Left ventricle myocardium inferior (tissue), 1 donor: ENCODE measurements at regions not wholly inside any gene's neighbourhood (a gene's known extent, or its start where the extent isn't known, plus 50 kb on each side); places are given as distances from the start of the nearest gene placed in this dataset.
"Not testable (repeated sequence)": the region's sequence is repeated elsewhere in the genome, so short reads cannot be mapped to it uniquely, and the experiment has no call there.

Experiments used
- DNase-seq: peaks from one replicate; pipeline ENCODE4 v3.0.0-alpha.2; 2020
- H3K27ac ChIP-seq: fragments of 200-600 bp; replicated peaks from 2 replicates; pipeline ENCODE4 v1.8.0; 2021
- H3K27me3 ChIP-seq: fragments of 200-600 bp; 2 replicates; pipeline ENCODE4 v1.8.0; 2021; ENCODE audit warnings: low read depth
- H3K36me3 ChIP-seq: fragments of 200-600 bp; 2 replicates; pipeline ENCODE4 v1.8.0; 2021
- H3K4me1 ChIP-seq: fragments of 200-600 bp; 2 replicates; pipeline ENCODE4 v1.8.0; 2021
- H3K4me3 ChIP-seq: fragments of 200-600 bp; 2 replicates; pipeline ENCODE4 v1.8.0; 2021; ENCODE audit warnings: mild to moderate bottlenecking, moderate library complexity
- H3K9me3 ChIP-seq: fragments of 200-600 bp; replicated peaks from 2 replicates; pipeline ENCODE4 v1.8.0; 2021
- CTCF ChIP-seq: fragments of 200-600 bp; IDR thresholded peaks from 2 replicates; pipeline ENCODE4 v1.8.0; 2021; ENCODE audit warnings: antibody characterized with exemption, mild to moderate bottlenecking, borderline replicate concordance
- intact Hi-C: fragments of 100-400 bp; cut with micrococcal nuclease; formaldehyde crosslinking; loops from one replicate; pipeline ENCODE4 v1.11.0; 2022
- donor health status: DM: no; HTN: yes; CAD: no; lungs with severe emphysema.

GRCh38 chr10:9166770-9167169 is 1112.3 kb downstream of the GATA3 start:
- H3K27ac ChIP-seq = no peak overlapping the region
- no peak for TF ChIP-seq CTCF
- peaks cover 10% of the 10 kb centered on the region for H3K27me3 ChIP-seq
- intact Hi-C loops = no loop called here
- peaks cover 14% of the 10 kb centered on the region for H3K9me3 ChIP-seq
- DNase-seq = no peak
- no peaks in the 10 kb centered on the region for H3K4me1 ChIP-seq
- H3K4me3 ChIP-seq = no peak overlapping the region
- H3K36me3 ChIP-seq = no peaks in the 10 kb centered on the region

GRCh38 chr10:9172276-9172675 is 1117.8 kb downstream of the GATA3 start:
- H3K9me3 ChIP-seq = peaks cover 6% of the 10 kb centered on the region
- H3K36me3 ChIP-seq = no peaks in the 10 kb centered on the region
- no peaks in the 10 kb centered on the region for H3K4me1 ChIP-seq
- H3K27ac ChIP-seq = no peak overlapping the region
- no peak overlapping the region for H3K4me3 ChIP-seq
- no peak for DNase-seq
- intact Hi-C loops = no loop called here
- no peak for TF ChIP-seq CTCF
- peaks cover 27% of the 10 kb centered on the region for H3K27me3 ChIP-seq

GRCh38 chr10:9175200-9175599 is 1120.7 kb downstream of the GATA3 start:
- intact Hi-C loops = no loop called here
- H3K4me3 ChIP-seq = no peak overlapping the region
- peaks cover 6% of the 10 kb centered on the region for H3K9me3 ChIP-seq
- DNase-seq = no peak
- peaks cover 20% of the 10 kb centered on the region for H3K27me3 ChIP-seq
- H3K27ac ChIP-seq = no peak overlapping the region
- TF ChIP-seq CTCF = no peak
- no peaks in the 10 kb centered on the region for H3K36me3 ChIP-seq
- H3K4me1 ChIP-seq = no peaks in the 10 kb centered on the region

GRCh38 chr10:9183197-9183880 is 1128.9 kb downstream of the GATA3 start:
- H3K36me3 ChIP-seq, H3K9me3 ChIP-seq, H3K4me1 ChIP-seq, intact Hi-C loops, H3K27ac ChIP-seq, H3K4me3 ChIP-seq, H3K27me3 ChIP-seq, DNase-seq: not testable (repeated sequence)

- H3K36me3 ChIP-seq = no peaks in the 10 kb centered on the region
- intact Hi-C loops = no loop called here
- H3K4me3 ChIP-seq = no peak overlapping the region
- no peaks in the 10 kb centered on the region for H3K9me3 ChIP-seq
- H3K4me1 ChIP-seq = no peaks in the 10 kb centered on the region
- no peak overlapping the region for H3K27ac ChIP-seq
- no peak for TF ChIP-seq CTCF
- no peak for DNase-seq
- H3K27me3 ChIP-seq = peaks cover 31% of the 10 kb centered on the region
These were observed 1133.7 kb downstream of the GATA3 start for GRCh38 chr10:9188022-9188810.

GRCh38 chr10:9189448-9189847 is 1135.0 kb downstream of the GATA3 start:
- no peak overlapping the region for H3K27ac ChIP-seq
- no peaks in the 10 kb centered on the region for H3K9me3 ChIP-seq
- H3K4me1 ChIP-seq = no peaks in the 10 kb centered on the region
- DNase-seq = no peak
- no peaks in the 10 kb centered on the region for H3K36me3 ChIP-seq
- intact Hi-C loops = no loop called here
- peaks cover 33% of the 10 kb centered on the region for H3K27me3 ChIP-seq
- TF ChIP-seq CTCF = no peak
- no peak overlapping the region for H3K4me3 ChIP-seq
